ENCODE measurements at regions not wholly inside any gene's neighbourhood (a gene's known extent, or its start where the extent isn't known, plus 50 kb on each side); places are given as distances from the start of the nearest gene placed in this dataset.
"Not testable (repeated sequence)": the region's sequence is repeated elsewhere in the genome, so short reads cannot be mapped to it uniquely, and the experiment has no call there.

DNA sequence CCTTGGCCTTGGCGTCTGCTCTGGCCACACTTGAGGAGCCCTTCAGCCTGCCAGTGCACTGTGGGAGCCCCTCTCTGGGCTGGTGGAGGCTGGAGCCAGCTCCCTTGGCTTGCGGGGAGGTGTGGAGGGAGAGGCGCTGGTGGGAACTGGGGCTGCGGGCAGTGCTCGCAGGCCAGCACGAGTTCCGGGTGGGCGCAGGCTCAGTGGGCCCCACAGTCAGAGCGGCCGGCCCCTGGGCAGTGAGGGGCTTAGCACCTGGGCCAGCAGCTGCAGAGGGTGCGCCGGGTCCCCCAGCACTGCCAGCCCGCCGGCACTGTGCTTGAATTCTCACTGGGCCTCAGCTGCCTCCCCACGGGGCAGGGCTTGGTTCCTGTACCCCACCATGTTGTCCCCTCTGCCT, 68.7 kb upstream of the KCNAB1 start:
- no peaks in the 10 kb centered on the region for H3K4me1 ChIP-seq

DNA sequence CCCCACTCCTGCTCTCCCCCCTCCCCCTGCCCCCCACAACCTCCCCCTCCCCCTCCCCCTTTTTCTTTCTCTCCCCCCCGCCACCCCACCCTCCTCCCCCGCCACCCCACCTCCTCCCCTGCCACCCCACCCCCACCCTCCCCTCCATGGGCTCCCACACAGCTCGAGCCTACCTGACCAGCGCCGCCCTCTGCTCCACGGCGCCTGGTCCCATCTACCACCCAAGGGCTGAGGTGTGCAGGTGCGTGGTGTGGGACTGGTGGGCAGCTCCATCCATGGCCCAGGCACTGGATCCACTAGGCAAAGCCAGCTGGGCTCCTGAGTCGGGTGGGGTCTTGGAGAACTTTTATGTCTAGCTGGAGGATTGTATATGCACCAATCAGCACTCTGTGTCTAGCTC, 68.3 kb upstream of the KCNAB1 start:
- H3K27ac ChIP-seq, result no peak overlapping the region
- H3K4me1 ChIP-seq, result no peaks in the 10 kb centered on the region
- H3K27me3 ChIP-seq, result no peaks in the 10 kb centered on the region
- intact Hi-C loops (cut with DNase I), result no loop called here
- DNase-seq (ENCODE audit: low spot score in 2 of 2), result no peak
- no peak overlapping the region for H3K4me3 ChIP-seq
- no peaks in the 10 kb centered on the region for H3K9me3 ChIP-seq
- H3K36me3 ChIP-seq, result no peaks in the 10 kb centered on the region
- TF ChIP-seq CTCF (IDR thresholded peaks at IDR 0.05), result no peak

More for the DNA sequence above, 68.7 kb upstream of the KCNAB1 start:
- Histone ChIP-seq H3K36me3 (no peaks in the 10 kb centered on the region), H3K27me3 (no peaks in the 10 kb centered on the region), H3K27ac (no peak overlapping the region), H3K9me3 (no peaks in the 10 kb centered on the region), H3K4me3 (no peak overlapping the region)
- TF ChIP-seq CTCF (IDR thresholded peaks at IDR 0.05), result no peak
- no peak for DNase-seq (ENCODE audit: low spot score in 2 of 2)
- intact Hi-C loops (cut with DNase I), result no loop called here

- Histone ChIP-seq H3K36me3 (no peaks in the 10 kb centered on the region), H3K4me3 (no peak overlapping the region), H3K27ac (no peak overlapping the region), H3K27me3 (no peaks in the 10 kb centered on the region), H3K4me1 (no peaks in the 10 kb centered on the region), H3K9me3 (no peaks in the 10 kb centered on the region)
- no peak for TF ChIP-seq CTCF (IDR thresholded peaks at IDR 0.05)
- intact Hi-C loops (cut with DNase I), result no loop called here
- DNase-seq (ENCODE audit: low spot score in 2 of 2), result no peak
Measured at GRCh38 chr3:156059950-156060501, 60.4 kb upstream of the KCNAB1 start.

GRCh38 chr3:156068151-156068550, 52.2 kb upstream of the KCNAB1 start:
- DNase-seq (ENCODE audit: low spot score in 2 of 2); H3K9me3 ChIP-seq; H3K27me3 ChIP-seq; H3K27ac ChIP-seq; H3K36me3 ChIP-seq; H3K4me1 ChIP-seq; H3K4me3 ChIP-seq; intact Hi-C loops (cut with DNase I): not testable (repeated sequence)

GRCh38 chr3:156070028-156070427, 50.4 kb upstream of the KCNAB1 start:
- Histone ChIP-seq H3K27ac (no peak overlapping the region), H3K36me3 (no peaks in the 10 kb centered on the region), H3K4me3 (no peak overlapping the region), H3K9me3 (no peaks in the 10 kb centered on the region), H3K4me1 (no peaks in the 10 kb centered on the region), H3K27me3 (no peaks in the 10 kb centered on the region)
- TF ChIP-seq CTCF (IDR thresholded peaks at IDR 0.05), result no peak
- intact Hi-C loops (cut with DNase I), result no loop called here
- no peak for DNase-seq (ENCODE audit: low spot score in 2 of 2)
